ENCODE measurements at regions not wholly inside any gene's neighbourhood (a gene's known extent, or its start where the extent isn't known, plus 50 kb on each side); places are given as distances from the start of the nearest gene placed in this dataset.

DNA sequence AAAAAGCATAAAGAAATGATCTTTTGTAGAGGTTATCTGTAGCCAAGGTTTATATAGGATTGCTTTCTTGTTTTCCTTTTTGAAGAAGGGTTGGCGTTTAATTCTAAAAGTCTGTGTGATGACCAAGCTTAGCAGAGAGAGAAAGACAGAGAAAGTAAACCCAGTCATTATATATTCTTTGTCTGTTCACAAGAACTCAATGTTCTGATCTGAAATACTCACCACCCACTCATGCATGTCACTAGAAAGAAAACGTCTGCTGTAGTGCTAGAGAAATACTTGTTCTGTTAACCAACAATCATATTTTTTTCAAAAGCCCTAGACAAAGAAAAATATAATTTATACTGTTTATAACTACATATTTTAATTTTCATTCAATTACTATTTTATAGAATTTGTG is 173.7 kb upstream of the SLITRK5 start:
- no peak overlapping the region for H3K9ac ChIP-seq (ENCODE audit: low read length in 3 of 3)
- intact Hi-C loops (cut with DNase I), result no loop called here
- no peak for FAIRE-seq

GRCh38 chr13:87498681-87499080 is 172.5 kb upstream of the SLITRK5 start:
- TF ChIP-seq, protein P1, sequence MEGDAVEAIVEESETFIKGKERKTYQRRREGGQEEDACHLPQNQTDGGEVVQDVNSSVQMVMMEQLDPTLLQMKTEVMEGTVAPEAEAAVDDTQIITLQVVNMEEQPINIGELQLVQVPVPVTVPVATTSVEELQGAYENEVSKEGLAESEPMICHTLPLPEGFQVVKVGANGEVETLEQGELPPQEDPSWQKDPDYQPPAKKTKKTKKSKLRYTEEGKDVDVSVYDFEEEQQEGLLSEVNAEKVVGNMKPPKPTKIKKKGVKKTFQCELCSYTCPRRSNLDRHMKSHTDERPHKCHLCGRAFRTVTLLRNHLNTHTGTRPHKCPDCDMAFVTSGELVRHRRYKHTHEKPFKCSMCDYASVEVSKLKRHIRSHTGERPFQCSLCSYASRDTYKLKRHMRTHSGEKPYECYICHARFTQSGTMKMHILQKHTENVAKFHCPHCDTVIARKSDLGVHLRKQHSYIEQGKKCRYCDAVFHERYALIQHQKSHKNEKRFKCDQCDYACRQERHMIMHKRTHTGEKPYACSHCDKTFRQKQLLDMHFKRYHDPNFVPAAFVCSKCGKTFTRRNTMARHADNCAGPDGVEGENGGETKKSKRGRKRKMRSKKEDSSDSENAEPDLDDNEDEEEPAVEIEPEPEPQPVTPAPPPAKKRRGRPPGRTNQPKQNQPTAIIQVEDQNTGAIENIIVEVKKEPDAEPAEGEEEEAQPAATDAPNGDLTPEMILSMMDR (IDR thresholded peaks at IDR 0.05; ENCODE audit: borderline replicate concordance, extremely low read depth, insufficient read depth), result no peak
- H3K36me3 ChIP-seq (ENCODE audit: control insufficient read depth in 2 of 3, insufficient read depth in 3 of 3, low read length in 3 of 3), result no peaks in the 10 kb centered on the region
- no peaks in the 10 kb centered on the region for H3K9me3 ChIP-seq (ENCODE audit: control insufficient read depth in 2 of 3, insufficient read depth in 1 of 3, low read length in 3 of 3)
- H3K4me1 ChIP-seq (ENCODE audit: control insufficient read depth in 2 of 3, insufficient read depth in 2 of 3, low read depth in 1 of 3, low read length in 3 of 3), result no peaks in the 10 kb centered on the region
- no peak overlapping the region for H3K4me3 ChIP-seq (ENCODE audit: low read length in 3 of 3)
- intact Hi-C loops (cut with DNase I), result no loop called here
- H3K27ac ChIP-seq (ENCODE audit: low read depth in 2 of 2, low read length in 2 of 2), result no peak overlapping the region
- FAIRE-seq, result no peak
- peak in 3 of 5 donors; percentile 24 to 66 (median 54) for DNase-seq
- H3K9ac ChIP-seq (ENCODE audit: low read length in 3 of 3), result no peak overlapping the region
- H3K27me3 ChIP-seq (ENCODE audit: control insufficient read depth, insufficient read depth, low read length), result no peaks in the 10 kb centered on the region

More for the DNA sequence above, 173.7 kb upstream of the SLITRK5 start:
- TF ChIP-seq, protein P1 (IDR thresholded peaks at IDR 0.05; ENCODE audit: borderline replicate concordance, extremely low read depth, insufficient read depth), result no peak
- DNase-seq, result no peak
- Histone ChIP-seq H3K27ac (ENCODE audit: low read depth in 2 of 2, low read length in 2 of 2) (no peak overlapping the region), H3K27me3 (ENCODE audit: control insufficient read depth, insufficient read depth, low read length) (no peaks in the 10 kb centered on the region), H3K4me1 (ENCODE audit: control insufficient read depth in 2 of 3, insufficient read depth in 2 of 3, low read depth in 1 of 3, low read length in 3 of 3) (no peaks in the 10 kb centered on the region), H3K9me3 (ENCODE audit: control insufficient read depth in 2 of 3, insufficient read depth in 1 of 3, low read length in 3 of 3) (no peaks in the 10 kb centered on the region), H3K36me3 (ENCODE audit: control insufficient read depth in 2 of 3, insufficient read depth in 3 of 3, low read length in 3 of 3) (no peaks in the 10 kb centered on the region), H3K4me3 (ENCODE audit: low read length in 3 of 3) (no peak overlapping the region)

- H3K36me3 ChIP-seq (ENCODE audit: control insufficient read depth in 2 of 3, insufficient read depth in 3 of 3, low read length in 3 of 3), result no peaks in the 10 kb centered on the region
Measured at GRCh38 chr13:87524775-87525174, 146.4 kb upstream of the SLITRK5 start.

More at GRCh38 chr13:87524775-87525174, 146.4 kb upstream of the SLITRK5 start:
- Histone ChIP-seq H3K4me3 (ENCODE audit: low read length in 3 of 3) (no peak overlapping the region), H3K9me3 (ENCODE audit: control insufficient read depth in 2 of 3, insufficient read depth in 1 of 3, low read length in 3 of 3) (no peaks in the 10 kb centered on the region), H3K4me1 (ENCODE audit: control insufficient read depth in 2 of 3, insufficient read depth in 2 of 3, low read depth in 1 of 3, low read length in 3 of 3) (no peaks in the 10 kb centered on the region), H3K27me3 (ENCODE audit: control insufficient read depth, insufficient read depth, low read length) (no peaks in the 10 kb centered on the region), H3K27ac (ENCODE audit: low read depth in 2 of 2, low read length in 2 of 2) (no peak overlapping the region), H3K9ac (ENCODE audit: low read length in 3 of 3) (no peak overlapping the region)
- no peak for DNase-seq
- intact Hi-C loops (cut with DNase I), result no loop called here
- TF ChIP-seq, protein P1 (IDR thresholded peaks at IDR 0.05; ENCODE audit: borderline replicate concordance, extremely low read depth, insufficient read depth), result no peak
- FAIRE-seq, result no peak

All from kidney (tissue), 13 donors.